Inferior parietal cortex (tissue), 1 donor: ENCODE measurements at regions not wholly inside any gene's neighbourhood (a gene's known extent, or its start where the extent isn't known, plus 50 kb on each side); places are given as distances from the start of the nearest gene placed in this dataset.
"Not testable (repeated sequence)": the region's sequence is repeated elsewhere in the genome, so short reads cannot be mapped to it uniquely, and the experiment has no call there.

ENCODE experiments used
- DNase-seq: peaks from one replicate; pipeline ENCODE4 v3.0.0-alpha.2; 2016; ENCODE audit errors: extremely low spot score

- no peak for DNase-seq
Observed at GRCh38 chr3:72660270-72661114, 187.8 kb downstream of the SHQ1 start.

DNA sequence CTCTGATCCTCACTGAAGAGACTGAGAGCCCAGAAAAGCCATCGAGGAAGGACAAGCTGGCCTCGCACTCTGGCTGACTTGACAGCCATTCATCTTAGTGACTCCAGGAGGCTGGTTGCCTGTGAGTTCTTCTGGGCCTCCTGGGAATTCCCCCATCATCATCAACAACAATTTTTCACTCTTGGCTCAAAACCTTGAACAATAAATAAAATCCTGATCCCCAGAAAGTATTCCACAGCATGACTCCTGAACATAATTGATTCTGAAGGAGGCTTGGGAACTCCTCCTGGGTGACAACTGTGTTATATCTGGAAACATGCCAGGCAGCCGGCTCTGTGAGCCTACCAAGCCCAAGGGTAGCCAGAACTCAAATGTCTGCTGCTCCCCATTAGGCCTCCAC is 188.6 kb downstream of the SHQ1 start:
- no peak for DNase-seq

GRCh38 chr3:72659188-72659587 is 189.1 kb downstream of the SHQ1 start:
- DNase-seq, result no peak

GRCh38 chr3:72658466-72659100 is 189.7 kb downstream of the SHQ1 start:
- no peak for DNase-seq

GRCh38 chr3:72657666-72658065 is 190.6 kb downstream of the SHQ1 start:
- DNase-seq, result no peak

DNA sequence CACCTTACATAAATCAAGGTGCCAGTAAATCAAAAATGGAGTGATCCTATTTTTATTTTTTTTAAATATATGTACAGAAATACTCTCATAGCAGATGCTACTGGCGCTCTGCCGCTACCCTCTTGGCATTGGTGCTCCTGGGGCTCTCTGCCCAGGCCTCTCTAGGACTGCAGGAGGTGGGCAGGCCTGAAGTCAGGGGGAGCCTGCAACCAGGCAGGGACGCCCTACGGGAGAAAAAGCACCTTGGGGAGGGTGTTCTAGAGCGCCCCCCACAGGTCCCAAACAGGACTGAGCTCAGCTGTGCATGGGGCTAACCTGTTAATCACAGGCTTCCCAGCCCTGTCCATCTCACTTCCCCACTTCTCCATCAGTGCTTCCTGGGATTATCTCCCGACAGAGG is 192.5 kb downstream of the SHQ1 start:
- no peak for DNase-seq

DNA sequence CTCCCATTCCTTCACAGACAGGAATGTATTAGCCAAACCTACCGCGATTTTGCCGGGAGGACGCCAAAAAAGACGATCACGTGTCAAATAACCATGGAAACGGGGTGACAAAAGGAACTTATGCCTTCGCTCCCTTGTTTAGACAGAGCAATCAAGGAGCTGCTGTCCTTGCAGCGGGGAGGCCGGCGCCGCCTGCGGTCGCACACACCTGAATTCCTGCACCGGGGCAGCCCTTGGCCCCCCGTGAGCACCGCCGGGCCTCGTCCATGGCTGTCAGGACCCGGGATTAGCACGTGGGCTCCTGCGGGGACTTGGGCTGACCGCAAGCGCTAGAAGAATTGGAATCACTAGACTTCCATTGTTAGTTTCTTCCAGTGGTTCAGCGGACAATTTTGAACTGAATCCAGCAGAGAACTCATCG is 193.1 kb downstream of the SHQ1 start:
- DNase-seq, result peak; percentile 57

GRCh38 chr3:72652395-72652794 is 195.8 kb downstream of the SHQ1 start:
- no peak for DNase-seq

- DNase-seq, result no peak
Observed at GRCh38 chr3:72651498-72651897, 196.7 kb downstream of the SHQ1 start.

- DNase-seq, result no peak
Observed at GRCh38 chr3:72646263-72646662, 202.0 kb downstream of the SHQ1 start.

GRCh38 chr3:72643635-72644034 is 204.6 kb downstream of the SHQ1 start:
- DNase-seq, result not testable (repeated sequence)

DNA sequence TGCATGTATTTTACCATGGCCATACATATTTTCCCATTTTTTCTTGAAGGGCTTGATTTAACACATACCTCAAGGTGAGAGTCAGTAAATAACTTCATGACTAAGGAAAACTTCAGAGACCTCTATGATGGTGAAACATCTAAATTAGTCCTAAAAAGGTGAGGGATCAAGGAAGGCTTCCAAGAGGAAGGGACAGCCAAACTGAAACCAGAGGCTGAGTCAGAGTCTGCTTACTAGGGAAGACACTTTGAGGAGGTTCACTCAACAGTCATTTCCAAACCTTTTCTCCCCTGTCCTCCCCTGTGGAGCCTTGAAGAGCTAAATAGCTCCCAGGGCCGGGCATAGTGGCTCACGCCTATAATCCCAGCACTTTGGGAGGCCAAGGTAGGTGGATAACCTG is 206.6 kb downstream of the SHQ1 start:
- no peak for DNase-seq

DNA sequence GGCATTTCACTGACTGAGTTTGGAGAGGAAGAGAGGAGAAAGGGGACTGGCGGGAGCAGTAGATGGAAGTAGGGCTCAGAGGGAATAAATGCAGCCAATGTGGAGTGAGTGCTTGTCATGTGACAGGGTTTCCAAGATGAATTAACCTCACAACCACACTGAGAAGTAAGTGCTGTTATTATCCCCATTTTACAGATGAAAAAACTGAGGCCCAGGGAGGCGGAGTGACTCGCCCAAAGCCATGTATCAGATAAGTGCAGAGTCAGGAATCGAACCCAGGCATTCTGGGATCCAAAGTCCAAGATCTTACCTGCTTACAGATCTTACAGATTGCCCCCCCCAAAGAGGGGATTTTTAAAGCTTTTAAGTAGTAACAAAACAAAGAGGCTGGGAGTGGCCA is 207.2 kb downstream of the SHQ1 start:
- no peak for DNase-seq

GRCh38 chr3:72636969-72637597 is 211.2 kb downstream of the SHQ1 start:
- DNase-seq, result no peak

GRCh38 chr3:72635551-72635950 is 212.7 kb downstream of the SHQ1 start:
- no peak for DNase-seq

- DNase-seq, result no peak
Observed at GRCh38 chr3:72634128-72634527, 214.1 kb downstream of the SHQ1 start.

DNA sequence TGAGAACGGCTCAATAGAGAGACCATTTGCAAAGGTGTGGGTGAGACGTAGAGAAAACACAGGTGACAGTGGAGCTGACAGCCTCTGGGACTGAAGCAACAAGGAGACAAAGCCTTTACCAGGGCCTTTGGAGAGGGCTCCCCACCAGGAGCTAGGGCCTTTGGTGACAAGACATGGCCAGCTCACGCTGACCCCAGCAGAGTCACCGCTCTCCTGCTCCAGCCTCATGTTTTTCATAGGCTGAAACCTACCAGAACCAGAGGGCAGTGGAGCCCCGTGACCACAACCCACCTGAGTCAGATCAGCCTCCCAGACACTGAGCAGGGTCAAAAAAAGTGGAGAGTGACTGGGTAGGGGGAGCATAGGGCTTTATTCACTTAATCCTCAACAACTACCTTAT is 214.7 kb downstream of the SHQ1 start:
- DNase-seq, result no peak

DNA sequence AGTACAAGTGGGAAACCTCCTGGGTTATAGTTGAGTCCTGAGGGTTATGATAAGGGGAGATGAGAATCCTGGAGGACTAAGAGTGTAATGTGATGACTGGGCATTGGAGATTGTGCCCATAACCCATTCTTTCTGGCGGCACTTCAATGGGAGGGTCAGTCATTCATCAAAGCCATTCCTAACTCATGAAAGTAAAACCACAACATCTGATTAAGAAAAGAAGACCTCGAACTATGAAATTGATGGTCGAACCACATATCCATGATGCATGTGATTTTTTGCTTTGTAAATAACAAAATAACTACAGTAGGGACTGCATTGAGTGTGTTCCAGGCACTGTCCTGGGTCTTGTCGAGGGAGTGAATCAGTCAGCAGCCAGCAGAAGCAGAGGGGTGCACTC is 215.1 kb downstream of the SHQ1 start:
- DNase-seq, result no peak

DNA sequence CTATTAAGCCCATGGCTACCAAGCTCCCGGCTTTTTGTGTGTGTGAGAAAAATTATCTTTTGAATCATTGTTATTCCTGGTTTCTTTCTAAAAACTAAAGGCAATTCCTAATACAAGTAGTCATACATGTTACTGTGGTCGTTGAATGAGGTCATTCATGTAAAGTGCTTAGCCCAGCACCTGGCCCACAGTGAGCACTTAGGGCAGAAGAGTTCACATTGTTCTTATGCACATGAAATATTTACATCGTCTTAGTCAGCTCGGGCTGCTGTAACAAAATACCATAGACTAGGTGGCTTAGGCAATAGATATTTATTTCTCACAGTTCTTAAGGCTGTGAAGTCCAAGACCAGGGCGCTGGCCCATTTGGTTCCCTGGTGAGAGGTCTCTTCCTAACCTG is 216.1 kb downstream of the SHQ1 start:
- no peak for DNase-seq

GRCh38 chr3:72630969-72631344 is 217.3 kb downstream of the SHQ1 start:
- DNase-seq, result no peak

- DNase-seq, result no peak
Observed at GRCh38 chr3:72630327-72630968, 217.8 kb downstream of the SHQ1 start.

- no peak for DNase-seq
Observed at GRCh38 chr3:72629191-72629631, 219.0 kb downstream of the SHQ1 start.
